ENCODE measurements at regions not wholly inside any gene's neighbourhood (a gene's known extent, or its start where the extent isn't known, plus 50 kb on each side); places are given as distances from the start of the nearest gene placed in this dataset.

DNA sequence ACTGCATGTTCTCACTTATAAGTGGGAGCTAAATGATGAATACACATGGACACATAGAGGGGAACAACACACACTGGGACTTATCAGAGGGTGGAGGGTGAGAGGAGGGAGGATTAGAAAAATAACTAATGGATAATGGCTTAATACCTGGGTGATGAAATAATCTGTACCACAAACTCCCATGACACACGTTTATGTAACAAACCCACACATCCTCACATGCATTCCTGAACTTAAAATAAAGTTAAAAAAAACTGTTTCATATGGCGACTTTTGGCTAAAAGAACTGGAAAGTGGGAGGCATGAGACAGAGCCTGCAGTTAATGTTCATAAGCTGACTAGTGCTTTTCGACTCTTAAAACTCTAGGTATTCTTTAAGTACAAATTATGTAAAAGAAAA is 98.9 kb upstream of the NPFFR2 start:
- DNase-seq (ENCODE audit: low read depth) = no peak

DNA sequence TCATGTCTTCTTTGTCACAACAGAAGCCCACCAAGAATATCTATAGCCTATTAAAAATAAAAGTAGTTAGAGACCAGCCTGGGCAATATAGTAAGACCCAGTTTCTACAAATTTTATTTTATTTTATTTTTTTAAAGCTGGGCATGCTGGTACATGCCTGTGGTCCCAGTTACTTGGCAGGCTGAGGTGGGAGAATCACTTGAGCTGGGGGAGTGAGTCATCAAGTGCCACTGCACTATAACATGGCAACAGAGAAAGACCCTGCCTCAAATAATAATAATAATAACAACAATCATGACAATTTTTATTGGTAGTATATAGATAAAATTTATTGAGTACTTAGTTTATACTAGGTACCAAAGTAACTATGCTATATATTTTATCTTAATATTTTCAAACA is 93.0 kb upstream of the NPFFR2 start:
- DNase-seq (ENCODE audit: low read depth) = no peak

- peak; percentile 3 for DNase-seq (ENCODE audit: low read depth)
These were observed 90.8 kb upstream of the NPFFR2 start for GRCh38 chr4:71941001-71941400.

- DNase-seq (ENCODE audit: low read depth) = no peak
These were observed 86.8 kb upstream of the NPFFR2 start for GRCh38 chr4:71944956-71945355.

DNA sequence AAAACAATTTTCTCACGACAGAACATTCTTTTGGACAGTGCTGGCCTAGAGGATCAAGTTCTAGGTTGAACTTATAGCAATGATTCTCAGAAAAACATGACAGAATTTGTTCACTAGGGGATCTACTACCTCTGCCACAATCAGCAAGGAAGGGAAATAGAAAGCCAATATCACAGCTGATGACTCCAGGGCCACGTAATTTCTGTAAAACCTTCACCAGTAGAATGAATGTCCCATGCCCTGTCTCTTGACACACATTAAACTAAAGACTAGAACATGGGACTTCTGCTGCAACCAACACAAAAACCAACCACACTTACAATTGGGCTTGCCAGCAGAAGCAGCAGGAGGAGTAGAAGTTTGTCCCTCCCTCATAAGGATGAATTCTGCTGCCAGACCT is 86.0 kb upstream of the NPFFR2 start:
- no peak for DNase-seq (ENCODE audit: low read depth)

DNA sequence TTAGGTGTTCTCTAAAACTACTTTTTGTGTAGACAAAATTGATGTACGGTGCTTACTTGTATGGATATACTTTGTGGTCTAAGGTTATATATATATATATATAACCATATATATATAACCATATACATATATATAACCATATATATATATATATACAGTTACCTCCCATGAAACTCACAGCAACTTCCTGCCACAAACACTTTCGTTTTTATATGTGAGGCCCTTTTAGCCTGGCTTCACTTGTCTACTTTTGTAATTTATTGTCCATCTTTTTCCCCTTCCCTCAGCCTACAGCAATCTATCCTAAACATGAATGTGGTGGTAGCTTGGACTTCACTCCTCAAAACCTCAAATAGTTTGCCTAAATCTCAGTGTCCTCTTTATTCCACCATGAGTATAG is 72.8 kb upstream of the NPFFR2 start:
- no peak for DNase-seq (ENCODE audit: low read depth)

DNA sequence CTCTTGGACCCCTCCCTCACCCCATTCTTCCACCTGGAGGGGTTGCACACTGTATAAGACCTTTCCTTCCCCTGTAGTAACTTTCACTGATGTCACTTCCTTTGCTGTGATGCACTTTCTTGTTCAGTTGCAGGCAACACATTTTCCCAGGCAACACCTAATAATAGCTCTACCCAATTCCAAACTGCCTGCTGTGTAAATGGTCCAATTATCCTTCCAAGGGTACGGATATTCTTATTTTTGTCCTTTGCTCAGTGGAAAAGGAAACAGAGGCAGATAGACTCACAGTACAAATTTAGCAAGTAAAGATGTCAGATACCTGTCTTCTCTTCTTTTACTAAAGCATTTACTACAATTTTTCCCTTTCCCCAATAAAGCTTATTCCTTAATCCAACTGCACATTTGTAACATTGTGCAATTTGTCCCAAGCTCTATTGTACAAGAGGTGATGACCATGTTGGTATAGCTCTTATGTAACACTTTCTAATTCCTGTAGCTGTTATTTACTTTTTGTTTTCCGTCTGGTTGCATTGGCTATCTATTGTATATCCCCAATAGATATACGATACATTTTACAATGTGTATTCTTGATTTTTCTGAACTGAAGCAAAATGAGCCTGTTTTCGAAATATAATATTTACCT is 69.1 kb upstream of the NPFFR2 start:
- no peak for DNase-seq (ENCODE audit: low read depth)

DNA sequence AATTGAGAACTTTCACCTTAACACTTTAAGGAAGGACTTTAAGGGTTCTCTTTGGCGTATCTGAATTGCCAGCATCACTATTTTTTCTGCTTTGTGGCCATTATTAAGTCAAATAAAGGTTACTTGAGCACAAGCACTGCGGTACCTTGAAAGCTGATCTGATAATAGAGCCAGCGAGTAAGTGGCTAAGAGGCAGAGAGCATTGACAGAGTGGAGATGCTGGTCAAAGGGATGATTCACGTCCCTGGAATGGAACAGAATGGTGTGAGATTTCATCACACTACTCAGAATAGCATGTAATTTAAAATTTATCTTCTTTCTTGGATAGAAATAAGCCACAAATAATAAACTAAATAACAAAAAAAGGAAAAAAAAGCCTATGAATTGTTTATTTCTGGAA is 57.1 kb upstream of the NPFFR2 start:
- DNase-seq (ENCODE audit: low read depth) = peak; percentile 18

- DNase-seq (ENCODE audit: low read depth) = no peak
These were observed 55.3 kb upstream of the NPFFR2 start for GRCh38 chr4:71976523-71976922.

GRCh38 chr4:71978210-71978835 is 53.5 kb upstream of the NPFFR2 start:
- no peak for DNase-seq (ENCODE audit: low read depth)

DNA sequence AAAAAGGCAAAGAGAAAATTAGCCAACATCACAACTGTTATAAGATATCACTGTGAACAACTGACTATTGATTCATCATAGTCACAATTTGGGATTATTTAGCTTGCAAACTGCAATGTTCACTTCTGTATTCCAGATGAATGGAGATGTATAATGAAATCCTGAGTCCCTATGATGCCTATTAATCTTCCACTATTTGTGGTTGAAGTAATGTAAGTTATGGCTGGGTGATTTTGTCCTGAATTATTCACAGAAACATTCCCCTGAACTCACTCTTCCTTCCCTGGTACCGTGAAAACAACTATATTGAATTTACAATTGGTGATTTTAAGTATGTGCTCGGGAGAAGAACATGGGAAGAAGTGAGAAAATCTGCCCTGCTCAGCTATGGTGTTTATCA is 50.8 kb upstream of the NPFFR2 start:
- DNase-seq (ENCODE audit: low read depth) = no peak

All from GM04504 (cell line).